Hematopoietic multipotent progenitor cell treated with erythropoietin and hydrocortisone succinate and interleukin-3 and kit ligand, for 6 days (in vitro differentiated cells): ENCODE measurements at regions not wholly inside any gene's neighbourhood (a gene's known extent, or its start where the extent isn't known, plus 50 kb on each side); places are given as distances from the start of the nearest gene placed in this dataset.

Experiments
- DNase-seq: peaks from one replicate; pipeline ENCODE4 v3.0.0-alpha.2; 2015

- no peak for DNase-seq
These were observed 836.1 kb downstream of the CBLN2 start for GRCh38 chr18:71707985-71708500.

- no peak for DNase-seq
These were observed 836.7 kb downstream of the CBLN2 start for GRCh38 chr18:71707400-71707799.

GRCh38 chr18:71689416-71690160, 854.6 kb downstream of the CBLN2 start:
- DNase-seq: no peak

- DNase-seq: no peak
These were observed 861.6 kb downstream of the CBLN2 start for GRCh38 chr18:71682591-71682990.

GRCh38 chr18:71678144-71678543, 866.0 kb downstream of the CBLN2 start:
- no peak for DNase-seq

GRCh38 chr18:71673954-71674353, 870.2 kb downstream of the CBLN2 start:
- no peak for DNase-seq

- DNase-seq: no peak
These were observed 870.6 kb downstream of the CBLN2 start for GRCh38 chr18:71673498-71673897.

GRCh38 chr18:71666481-71666880, 877.7 kb downstream of the CBLN2 start:
- no peak for DNase-seq

- no peak for DNase-seq
These were observed 879.0 kb downstream of the CBLN2 start for GRCh38 chr18:71665131-71665530.

- no peak for DNase-seq
These were observed 900.3 kb downstream of the CBLN2 start for GRCh38 chr18:71643822-71644221.

- no peak for DNase-seq
These were observed 913.4 kb downstream of the CBLN2 start for GRCh38 chr18:71630696-71631095.

GRCh38 chr18:71625556-71626090, 918.5 kb downstream of the CBLN2 start:
- no peak for DNase-seq

- no peak for DNase-seq
These were observed 945.8 kb downstream of the CBLN2 start for GRCh38 chr18:71598374-71598773.

GRCh38 chr18:71597219-71597618, 946.9 kb downstream of the CBLN2 start:
- no peak for DNase-seq

- no peak for DNase-seq
These were observed 960.9 kb downstream of the CBLN2 start for GRCh38 chr18:71583252-71583651.

- DNase-seq: no peak
These were observed 989.5 kb downstream of the CBLN2 start for GRCh38 chr18:71554686-71555085.

GRCh38 chr18:71541643-71542042, 1002.5 kb downstream of the CBLN2 start:
- no peak for DNase-seq

GRCh38 chr18:71529703-71530303, 1014.3 kb downstream of the CBLN2 start:
- no peak for DNase-seq

- DNase-seq: no peak
These were observed 1020.4 kb downstream of the CBLN2 start for GRCh38 chr18:71523483-71524435.

- DNase-seq: no peak
These were observed 1038.6 kb downstream of the CBLN2 start for GRCh38 chr18:71505526-71505925.

GRCh38 chr18:71503222-71503621, 1040.9 kb downstream of the CBLN2 start:
- no peak for DNase-seq

GRCh38 chr18:71485611-71486010, 1058.5 kb downstream of the CBLN2 start:
- no peak for DNase-seq
